ENCODE measurements at regions not wholly inside any gene's neighbourhood (a gene's known extent, or its start where the extent isn't known, plus 50 kb on each side); places are given as distances from the start of the nearest gene placed in this dataset.
A peak's percentile ranks its signal among the peaks of the same experiment; 100 is the strongest.
"Not testable (repeated sequence)": the region's sequence is repeated elsewhere in the genome, so short reads cannot be mapped to it uniquely, and the experiment has no call there.

- H3K27me3 Mint-ChIP-seq; DNase-seq; H3K4me1 Mint-ChIP-seq; H3K9me3 Mint-ChIP-seq; H3K27ac Mint-ChIP-seq; ATAC-seq (ENCODE audit: low read depth); POLR2A ChIA-PET; H3K36me3 Mint-ChIP-seq; H3K4me3 Mint-ChIP-seq: not testable (repeated sequence)
Measured at GRCh38 chr1:146287881-146288280, 59.1 kb upstream of the NOTCH2NLA start.

GRCh38 chr1:146284760-146285159 is 55.9 kb upstream of the NOTCH2NLA start:
- peak; percentile 65 for ATAC-seq (ENCODE audit: low read depth)
- H3K9me3 Mint-ChIP-seq, H3K4me1 Mint-ChIP-seq, H3K36me3 Mint-ChIP-seq, POLR2A ChIA-PET, H3K27ac Mint-ChIP-seq, H3K27me3 Mint-ChIP-seq, DNase-seq, H3K4me3 Mint-ChIP-seq: not testable (repeated sequence)

- H3K4me3 Mint-ChIP-seq; POLR2A ChIA-PET; DNase-seq; H3K36me3 Mint-ChIP-seq; H3K27me3 Mint-ChIP-seq; H3K4me1 Mint-ChIP-seq; H3K9me3 Mint-ChIP-seq; ATAC-seq (ENCODE audit: low read depth); H3K27ac Mint-ChIP-seq: not testable (repeated sequence)
Measured at GRCh38 chr1:146283527-146283880, 54.7 kb upstream of the NOTCH2NLA start.

GRCh38 chr1:146282807-146283526 is 54.1 kb upstream of the NOTCH2NLA start:
- H3K36me3 Mint-ChIP-seq, DNase-seq, H3K27me3 Mint-ChIP-seq, H3K4me3 Mint-ChIP-seq, H3K9me3 Mint-ChIP-seq, POLR2A ChIA-PET, H3K4me1 Mint-ChIP-seq, H3K27ac Mint-ChIP-seq: not testable (repeated sequence)
- ATAC-seq (ENCODE audit: low read depth) = peak; percentile 76

- H3K9me3 Mint-ChIP-seq; H3K27ac Mint-ChIP-seq; H3K27me3 Mint-ChIP-seq; H3K4me1 Mint-ChIP-seq; H3K4me3 Mint-ChIP-seq; ATAC-seq (ENCODE audit: low read depth); H3K36me3 Mint-ChIP-seq; POLR2A ChIA-PET; DNase-seq: not testable (repeated sequence)
Measured at GRCh38 chr1:146281522-146281921, 52.7 kb upstream of the NOTCH2NLA start.

GRCh38 chr1:146278758-146279157 is 49.9 kb upstream of the NOTCH2NLA start:
- H3K4me1 Mint-ChIP-seq; H3K9me3 Mint-ChIP-seq; H3K36me3 Mint-ChIP-seq; DNase-seq; POLR2A ChIA-PET; ATAC-seq (ENCODE audit: low read depth); H3K4me3 Mint-ChIP-seq; H3K27ac Mint-ChIP-seq; H3K27me3 Mint-ChIP-seq: not testable (repeated sequence)
